H54 (cell line): ENCODE measurements at regions not wholly inside any gene's neighbourhood (a gene's known extent, or its start where the extent isn't known, plus 50 kb on each side); places are given as distances from the start of the nearest gene placed in this dataset.

Experiments used
- DNase-seq: peaks from one replicate; pipeline ENCODE4 v3.0.0; 2011; ENCODE audit warnings: low spot score, mixed read lengths; ENCODE audit not compliant: insufficient read length
- FAIRE-seq: peaks from 3 replicates; lab custom pipeline; 2011; peaks lifted over from hg19 to GRCh38; lab: Jason Lieb, UNC
- POLR2A ChIP-seq: IDR thresholded peaks from 2 replicates; pipeline ENCODE4 v1.6.1; 2011; ENCODE audit warnings: low read depth, mild to moderate bottlenecking, low read length

DNA sequence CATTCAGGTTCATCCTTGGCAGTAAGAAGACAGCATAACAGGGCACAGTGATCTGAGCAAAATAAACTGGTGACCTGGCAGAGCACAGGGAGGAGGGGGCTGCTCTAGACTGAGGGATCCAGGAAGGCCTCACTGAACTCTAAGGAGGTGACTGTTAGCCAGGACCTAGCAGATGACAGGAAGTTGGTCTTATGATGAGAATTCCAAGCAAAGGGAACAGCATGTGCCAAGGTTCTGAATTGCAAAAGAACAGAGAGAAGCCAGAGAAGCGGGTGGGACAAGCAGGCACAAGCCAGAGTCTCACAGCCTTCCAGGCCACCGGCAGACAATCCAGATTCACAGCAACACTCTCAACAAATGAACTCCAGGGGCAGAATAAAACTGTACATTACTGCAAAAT lies 152.7 kb upstream of the PTPRM start:
- TF ChIP-seq POLR2A, result no peak
- no peak for FAIRE-seq
- no peak for DNase-seq

- FAIRE-seq (no peak), DNase-seq (no peak)
- no peak for TF ChIP-seq POLR2A
These were observed 151.8 kb upstream of the PTPRM start for GRCh38 chr18:7415081-7415894.

DNA sequence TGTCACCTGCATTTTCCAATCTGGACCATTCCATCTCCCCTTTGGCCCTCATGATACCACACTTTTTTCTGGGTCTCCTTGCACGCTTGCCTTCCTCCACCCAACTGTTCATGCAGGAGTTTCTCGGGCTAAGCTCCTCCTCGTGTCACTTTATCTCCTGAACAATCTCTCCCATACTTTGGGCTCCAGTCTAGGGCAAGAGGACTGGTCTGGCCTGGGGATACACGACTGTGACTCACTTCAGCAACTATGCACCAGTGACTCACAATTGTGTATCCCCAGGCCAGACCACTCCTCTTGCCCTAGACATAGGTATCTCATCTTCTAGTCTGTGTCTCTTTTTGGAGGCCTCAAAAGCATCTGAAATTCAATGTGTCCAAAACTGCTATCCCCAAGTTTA lies 149.4 kb upstream of the PTPRM start:
- no peak for TF ChIP-seq POLR2A
- FAIRE-seq (peak; percentile 91), DNase-seq (peak; percentile 71)

DNA sequence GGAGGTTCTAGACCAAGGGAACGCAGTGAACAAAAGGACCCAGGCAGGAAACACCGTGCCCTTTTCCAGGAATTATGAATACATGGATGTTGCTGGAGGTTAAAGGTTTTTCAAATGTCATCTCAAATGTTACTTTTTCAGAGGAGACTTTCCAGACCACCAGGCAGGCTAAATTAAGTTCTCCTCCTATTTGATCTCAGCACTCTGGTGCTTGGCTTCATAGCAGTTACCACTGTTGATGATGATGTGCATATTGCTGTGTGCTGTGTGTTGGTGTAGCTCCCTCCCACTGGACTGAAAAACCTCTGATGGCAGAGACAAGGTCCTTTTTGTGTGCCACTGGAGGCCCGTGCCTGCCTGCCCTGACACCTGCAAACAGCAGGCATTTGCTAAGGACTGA lies 137.3 kb upstream of the PTPRM start:
- DNase-seq, result no peak
- FAIRE-seq, result no peak
- no peak for TF ChIP-seq POLR2A

DNA sequence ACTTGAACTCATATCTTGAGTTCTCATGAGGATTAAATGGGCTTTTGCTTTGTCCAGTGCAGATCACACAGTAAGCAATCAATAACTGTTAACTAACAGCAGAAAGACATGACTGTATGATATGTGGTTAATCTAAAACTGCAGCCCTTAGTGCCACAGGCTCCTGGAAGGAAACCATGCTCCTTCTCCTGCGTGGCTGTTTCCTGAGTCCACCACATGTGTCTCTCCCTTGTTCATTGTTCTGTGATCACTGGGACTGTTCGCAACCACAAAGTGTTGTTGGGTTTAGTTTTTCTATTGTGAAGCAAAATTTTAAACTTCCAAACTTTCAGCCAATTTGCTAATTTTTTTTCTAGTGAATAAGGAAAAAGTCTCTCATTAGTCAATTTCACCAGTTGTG lies 130.9 kb upstream of the PTPRM start:
- DNase-seq (no peak), FAIRE-seq (no peak)
- TF ChIP-seq POLR2A, result no peak

DNA sequence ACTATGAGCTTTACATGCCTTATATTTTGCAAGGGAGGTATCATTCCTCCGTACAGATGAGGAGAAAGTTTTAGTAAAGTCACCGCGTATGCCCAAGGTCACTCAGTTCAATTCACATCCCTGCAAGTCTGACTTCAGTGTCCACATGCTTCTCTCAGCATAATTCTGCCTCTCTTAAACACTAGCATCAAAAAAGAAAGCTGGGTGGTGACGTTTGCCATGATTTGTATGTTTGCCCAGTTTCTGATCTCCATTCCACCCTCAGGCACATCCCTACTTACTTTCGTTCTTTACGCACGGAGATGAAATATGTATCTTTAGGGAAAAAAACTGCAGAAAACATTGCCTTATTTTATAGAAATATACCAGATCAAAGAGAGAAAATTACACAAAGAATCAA lies 129.2 kb upstream of the PTPRM start:
- no peak for DNase-seq
- no peak for TF ChIP-seq POLR2A
- no peak for FAIRE-seq

DNA sequence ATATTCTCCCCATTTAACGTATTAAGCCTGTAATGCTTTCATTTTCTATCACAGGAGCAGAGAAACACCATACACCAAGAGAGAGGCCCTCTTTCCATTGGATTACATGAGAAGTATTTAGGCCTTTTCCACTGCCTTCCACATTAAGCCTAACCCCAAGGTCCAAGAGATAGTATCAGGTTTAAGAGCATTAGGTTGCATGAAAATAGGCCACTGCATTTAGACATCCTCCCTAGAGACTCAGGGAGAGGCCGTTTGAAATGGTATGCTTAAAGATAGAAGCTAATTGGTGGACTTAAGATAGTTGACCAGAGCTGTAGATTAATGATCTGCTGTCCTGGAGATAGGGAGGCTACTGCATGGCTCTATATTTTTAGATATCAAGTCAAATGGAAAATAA lies 128.5 kb upstream of the PTPRM start:
- FAIRE-seq (no peak), DNase-seq (no peak)
- TF ChIP-seq POLR2A, result no peak

DNA sequence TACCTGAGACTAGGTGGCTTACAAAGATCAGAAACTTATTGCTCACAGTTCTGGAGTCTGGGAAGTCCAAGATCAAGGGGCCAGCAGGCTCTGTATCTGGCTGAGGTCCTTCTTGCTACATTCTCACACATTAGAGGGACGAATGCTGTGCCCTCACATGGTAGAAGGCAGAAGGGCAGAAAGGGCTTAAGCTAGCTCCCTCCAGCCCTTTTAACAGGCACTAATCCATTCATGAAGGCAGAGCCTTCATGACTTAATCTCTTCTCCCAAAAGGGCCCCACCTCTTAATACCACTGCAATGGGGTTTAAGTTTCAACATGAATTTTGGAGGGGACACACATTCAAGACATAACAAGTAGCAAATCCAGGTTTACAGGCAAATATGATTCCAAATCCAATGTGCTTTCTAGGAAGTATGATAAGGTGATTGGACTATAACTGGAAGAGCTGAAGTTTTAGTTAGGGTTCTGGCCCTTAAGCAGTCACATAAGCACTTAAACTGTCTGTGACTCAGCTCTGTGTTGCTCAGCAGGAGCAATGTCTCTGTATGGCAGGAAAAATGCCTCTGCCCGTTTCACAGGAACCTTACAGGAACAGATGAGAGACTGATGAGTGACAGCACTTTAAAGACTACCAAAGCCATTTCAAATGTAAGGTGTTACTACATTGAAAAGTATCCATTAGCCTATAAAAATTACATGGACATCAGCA lies 119.6 kb upstream of the PTPRM start:
- FAIRE-seq (peak; percentile 86), DNase-seq (no peak)
- TF ChIP-seq POLR2A, result no peak

DNA sequence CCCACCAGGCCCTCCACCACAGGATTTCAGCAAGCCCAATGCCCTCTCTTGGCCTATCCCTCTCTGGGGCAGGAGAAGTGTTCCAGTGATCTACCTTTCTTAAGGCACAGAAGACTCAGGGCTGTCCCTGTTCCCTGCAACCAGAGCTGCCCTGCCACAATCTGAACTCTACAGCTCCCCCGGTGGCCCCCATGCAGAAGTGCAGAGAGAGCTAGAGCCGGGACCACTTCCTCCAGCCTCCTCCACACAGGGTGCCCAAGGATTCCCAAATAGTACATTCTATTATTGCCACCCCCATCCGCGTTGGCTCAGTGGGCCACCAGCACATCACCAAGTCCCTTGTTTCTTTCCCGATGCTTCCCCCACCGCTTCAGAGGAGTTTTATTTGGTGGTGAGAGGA lies 114.8 kb upstream of the PTPRM start:
- TF ChIP-seq POLR2A, result no peak
- DNase-seq (peak; percentile 72), FAIRE-seq (no peak)

- DNase-seq (no peak), FAIRE-seq (no peak)
- no peak for TF ChIP-seq POLR2A
These were observed 112.7 kb upstream of the PTPRM start for GRCh38 chr18:7454429-7454828.

DNA sequence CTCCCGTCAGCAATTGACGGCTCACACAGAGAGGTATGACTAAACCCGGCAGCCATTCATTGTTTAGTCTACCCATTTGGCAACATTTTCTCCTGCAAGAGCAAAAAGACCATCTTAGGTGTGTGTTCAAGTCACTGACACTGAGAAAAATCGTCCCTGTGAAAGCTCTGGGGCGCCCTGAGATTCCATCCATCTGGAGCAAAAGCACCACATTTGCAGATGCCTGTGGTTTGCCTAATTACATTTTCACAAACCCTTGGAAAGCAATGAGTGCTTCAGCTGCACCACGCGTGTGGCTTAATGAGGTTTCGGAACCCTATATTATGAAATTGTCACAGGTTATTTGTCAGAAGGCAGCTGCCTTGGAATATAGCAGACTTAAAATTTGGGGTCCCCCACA lies 110.7 kb upstream of the PTPRM start:
- TF ChIP-seq POLR2A, result no peak
- FAIRE-seq (no peak), DNase-seq (no peak)

DNA sequence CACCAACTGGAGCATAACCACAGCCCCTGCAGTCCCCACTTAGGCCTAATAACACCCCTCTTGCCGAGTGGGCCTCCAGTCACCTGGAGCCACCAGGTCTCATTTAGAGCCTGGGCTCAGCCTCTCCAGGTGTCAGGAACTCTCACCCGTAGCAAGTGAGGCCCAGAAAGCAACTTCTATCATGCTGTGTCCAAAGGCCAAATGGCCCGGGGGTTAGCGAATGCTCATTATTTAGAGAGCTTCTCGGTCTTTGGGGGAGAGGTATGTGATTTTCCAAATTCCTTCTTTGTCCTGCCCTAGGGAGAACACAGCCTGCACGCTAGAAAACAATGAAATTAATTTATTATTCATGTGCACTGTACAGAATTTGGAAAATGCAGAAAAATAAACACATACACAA lies 109.9 kb upstream of the PTPRM start:
- FAIRE-seq, result no peak
- TF ChIP-seq POLR2A, result no peak
- no peak for DNase-seq

DNA sequence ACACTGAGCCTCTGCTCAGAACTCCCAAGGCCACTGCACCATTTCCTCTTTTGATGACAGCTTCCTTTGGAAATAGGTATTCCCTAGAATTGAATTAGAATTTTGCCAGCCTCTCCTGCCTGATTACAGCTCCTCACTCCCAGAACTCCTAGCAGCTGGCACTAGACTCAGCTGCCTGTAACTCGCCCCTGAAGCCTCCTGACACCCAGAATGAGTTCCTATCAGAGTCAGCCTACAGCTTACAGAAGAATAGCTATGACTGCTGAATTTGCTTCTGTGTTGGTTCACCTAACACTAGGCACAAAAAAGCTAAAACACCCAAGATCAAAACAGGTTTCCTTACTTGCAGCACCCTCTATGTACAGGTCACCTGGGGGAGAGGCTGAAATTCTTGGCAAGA lies 108.2 kb upstream of the PTPRM start:
- no peak for FAIRE-seq
- DNase-seq, result no peak
- no peak for TF ChIP-seq POLR2A

GRCh38 chr18:7459851-7460770 lies 107.0 kb upstream of the PTPRM start:
- no peak for TF ChIP-seq POLR2A
- FAIRE-seq (no peak), DNase-seq (no peak)
